Glomerular visceral epithelial cell (primary cell): ENCODE measurements at regions not wholly inside any gene's neighbourhood (a gene's known extent, or its start where the extent isn't known, plus 50 kb on each side); places are given as distances from the start of the nearest gene placed in this dataset.
A peak's percentile ranks its signal among the peaks of the same experiment; 100 is the strongest.
"Not testable (repeated sequence)": the region's sequence is repeated elsewhere in the genome, so short reads cannot be mapped to it uniquely, and the experiment has no call there.

Experiments used
- DNase-seq: peaks from one replicate; pipeline ENCODE4 v3.0.0-alpha.2; 2016; ENCODE audit errors: extremely low spot score

DNA sequence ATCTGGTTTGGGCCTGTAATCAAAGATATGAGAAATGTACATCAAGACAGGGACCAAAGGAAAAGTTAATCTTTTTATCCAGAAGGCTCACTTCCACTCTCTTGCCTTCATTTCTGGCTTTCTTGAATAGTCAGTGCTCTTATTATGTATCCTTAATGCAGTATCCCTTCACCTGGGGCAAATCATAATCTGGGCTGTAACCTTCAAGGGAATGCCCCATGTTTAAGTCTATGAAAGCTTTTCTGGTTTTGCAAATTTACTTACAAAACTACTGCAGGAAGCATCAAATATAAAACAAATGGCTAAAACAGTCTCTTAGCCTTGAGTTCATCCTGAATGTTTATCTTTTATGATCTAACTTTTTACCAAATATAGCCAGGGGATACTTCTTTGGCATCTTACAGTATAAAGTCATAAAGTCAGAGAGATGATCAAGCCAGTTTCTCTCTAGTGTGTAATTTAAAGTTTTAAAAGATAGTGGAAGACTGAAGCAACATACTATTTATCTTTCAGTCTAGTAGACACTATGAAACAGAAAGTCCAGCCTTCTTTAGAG, 1214.8 kb downstream of the STIM2 start:
- DNase-seq: no peak

DNA sequence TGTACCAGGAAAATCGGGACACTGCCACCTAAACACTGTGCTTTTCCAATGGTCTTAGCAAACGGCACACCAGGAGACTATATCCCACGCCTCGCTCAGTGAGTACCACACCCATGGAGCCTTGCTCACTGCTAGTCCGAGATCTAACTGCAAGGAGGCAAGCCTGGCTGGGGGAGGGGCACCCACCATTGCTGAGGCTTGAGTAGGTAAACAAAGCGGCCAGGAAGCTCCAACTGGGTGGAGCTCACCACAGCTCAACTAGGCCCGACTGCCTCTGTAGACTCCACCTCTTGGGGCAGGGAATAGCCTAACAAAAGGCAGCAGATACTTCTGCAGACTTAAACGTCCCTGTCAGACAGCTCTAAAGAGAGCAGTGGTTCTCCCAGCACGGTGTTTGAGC, 1216.6 kb downstream of the STIM2 start:
- DNase-seq: not testable (repeated sequence)

DNA sequence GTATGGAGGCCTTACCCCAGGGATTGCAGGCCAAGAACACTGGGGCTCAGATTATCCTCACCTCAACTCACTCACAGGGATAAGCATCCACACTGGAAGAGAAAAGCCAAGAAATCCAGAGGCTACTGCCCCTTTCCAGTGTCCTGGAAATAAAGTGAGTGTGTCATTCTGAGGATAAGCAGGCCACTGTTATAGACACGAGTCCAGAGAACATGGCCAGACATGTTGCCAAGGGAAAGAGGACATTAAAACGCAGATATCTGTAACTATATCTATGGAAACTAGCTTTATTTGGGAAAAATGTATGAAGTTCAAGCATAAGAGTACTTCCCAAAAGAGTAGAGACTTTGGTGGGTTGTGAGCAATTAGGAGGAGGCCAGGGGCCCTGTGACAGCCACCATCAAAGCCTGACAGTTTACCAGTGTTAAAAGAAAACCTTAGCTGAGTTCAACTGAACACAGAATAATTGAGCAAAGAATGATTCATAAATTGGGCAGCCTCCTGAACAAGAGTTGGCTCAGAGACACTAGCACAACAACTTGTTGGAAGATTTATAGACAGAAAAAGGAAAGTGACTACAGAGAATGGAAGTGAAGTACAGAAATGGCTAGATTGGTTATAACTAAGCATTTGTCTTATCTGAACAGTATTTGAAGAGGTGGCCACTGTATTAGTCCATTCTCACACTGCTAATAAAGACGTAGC, 1222.2 kb downstream of the STIM2 start:
- DNase-seq: no peak

DNA sequence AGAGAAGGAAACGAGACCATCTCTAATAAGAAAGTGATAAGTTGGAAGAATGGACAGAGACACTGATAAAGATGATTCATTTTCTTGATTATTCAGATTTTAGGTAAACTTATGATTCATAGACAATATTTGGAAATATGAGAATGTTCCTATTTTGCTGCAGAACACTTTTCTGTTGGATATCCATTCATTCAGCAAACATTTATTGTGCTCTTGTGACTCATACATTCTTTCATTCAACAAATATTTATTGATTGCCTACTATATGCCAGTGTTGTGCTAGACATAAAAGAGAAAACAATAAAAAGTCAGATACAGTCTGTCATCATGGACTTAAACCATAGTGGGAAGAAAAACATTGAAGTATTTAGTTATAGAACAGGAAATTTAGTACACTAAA, 1232.0 kb downstream of the STIM2 start:
- no peak for DNase-seq

DNA sequence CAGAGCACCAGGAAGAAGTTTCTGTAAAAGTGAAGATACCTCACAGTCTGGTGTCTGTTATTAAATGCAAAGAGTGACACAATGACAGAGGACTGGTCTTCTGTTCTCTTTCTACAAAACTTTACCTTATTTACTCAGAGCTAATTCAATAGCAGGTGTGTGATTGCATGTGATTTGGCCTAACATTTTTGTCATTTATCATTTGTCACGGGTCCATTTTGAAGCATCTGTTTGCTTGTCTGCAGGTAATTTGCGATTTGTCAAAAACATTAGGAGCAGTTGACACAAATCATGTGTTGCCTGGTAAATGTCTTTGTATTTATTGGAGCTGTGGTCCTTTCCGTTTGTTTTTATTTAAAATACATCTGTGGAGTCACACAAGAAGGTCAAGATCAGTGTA, 1232.4 kb downstream of the STIM2 start:
- DNase-seq: no peak

DNA sequence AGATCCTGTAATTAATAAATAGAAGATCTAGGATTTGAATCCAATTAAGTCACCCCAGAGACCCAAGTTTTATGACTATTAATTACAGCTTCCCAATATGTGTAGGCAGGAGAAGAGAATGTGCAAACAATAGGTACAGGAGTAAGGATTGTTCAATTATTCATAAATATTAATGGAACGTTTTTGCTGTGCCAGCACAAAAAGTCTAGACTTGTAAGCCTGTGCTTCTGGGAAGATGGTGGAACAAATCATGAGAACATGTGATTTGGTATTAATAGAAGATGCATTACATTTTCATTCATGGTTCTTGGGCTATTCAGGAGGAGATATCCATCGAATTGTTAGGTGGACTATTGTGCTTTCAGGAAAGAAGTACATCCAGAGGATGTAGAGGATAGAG, 1240.9 kb downstream of the STIM2 start:
- no peak for DNase-seq

DNA sequence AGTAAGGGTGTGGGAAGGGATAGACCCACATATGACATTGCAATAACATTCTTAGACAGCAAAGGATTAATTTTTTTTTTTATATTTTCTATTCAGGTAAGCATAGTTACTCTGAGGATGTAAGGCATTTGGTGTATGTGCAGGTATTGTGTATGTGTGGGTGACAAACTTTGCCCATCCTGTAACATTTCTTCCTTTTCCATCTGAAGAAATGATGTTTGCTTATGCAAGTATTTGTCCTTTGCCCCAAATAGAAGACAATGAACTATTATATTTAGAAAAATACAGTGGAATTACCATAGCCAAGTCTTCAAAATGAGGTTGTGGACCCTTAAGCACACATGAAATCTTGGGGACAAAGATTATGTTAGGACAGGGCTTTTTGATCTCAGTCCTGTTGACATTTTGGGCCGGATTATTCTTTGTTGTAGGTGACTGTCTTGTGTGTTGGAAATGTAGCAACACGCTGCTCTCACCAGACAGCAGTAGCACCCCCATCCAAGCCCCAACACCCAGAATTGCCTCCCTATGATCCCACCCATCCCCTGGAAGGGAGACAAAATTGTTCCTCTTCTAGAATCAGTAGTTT, 1244.7 kb downstream of the STIM2 start:
- no peak for DNase-seq

DNA sequence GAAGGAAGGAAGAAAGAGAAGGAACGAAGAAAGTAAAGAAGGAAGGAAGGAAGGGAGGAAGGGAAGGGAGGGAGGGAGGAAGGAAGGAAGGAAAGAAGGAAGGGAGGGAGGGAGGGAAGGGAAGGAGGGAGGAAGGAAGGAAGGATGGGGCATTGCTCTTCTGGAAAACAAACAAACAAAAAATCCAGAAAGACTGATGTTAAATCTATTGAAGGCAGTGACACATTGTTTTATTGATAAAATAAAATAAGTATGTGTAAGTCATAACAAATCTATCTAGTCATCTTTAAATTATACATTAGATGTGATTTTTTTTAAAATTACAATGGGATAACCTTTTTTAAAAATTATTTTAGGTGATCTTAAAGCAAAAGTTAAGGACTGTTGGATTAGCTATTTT, 1245.5 kb downstream of the STIM2 start:
- DNase-seq: no peak

DNA sequence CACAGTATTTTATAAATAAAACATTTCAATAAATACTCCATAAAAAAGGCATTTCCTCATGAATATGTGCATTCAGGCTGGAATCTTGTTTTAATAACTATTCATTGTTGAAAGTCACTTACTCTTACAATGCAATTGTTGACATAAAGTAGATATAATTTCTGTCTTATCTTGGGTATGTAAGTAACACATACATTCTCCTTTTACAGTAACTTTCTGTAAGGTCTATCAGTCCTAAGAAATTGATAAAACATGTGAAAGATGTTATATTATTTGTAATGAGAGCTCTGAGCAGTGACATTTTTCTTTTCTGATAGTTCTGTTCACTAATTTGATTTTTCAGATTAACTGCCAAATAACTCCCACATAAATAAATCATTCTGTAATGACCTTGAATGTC, 1249.2 kb downstream of the STIM2 start:
- DNase-seq: no peak

DNA sequence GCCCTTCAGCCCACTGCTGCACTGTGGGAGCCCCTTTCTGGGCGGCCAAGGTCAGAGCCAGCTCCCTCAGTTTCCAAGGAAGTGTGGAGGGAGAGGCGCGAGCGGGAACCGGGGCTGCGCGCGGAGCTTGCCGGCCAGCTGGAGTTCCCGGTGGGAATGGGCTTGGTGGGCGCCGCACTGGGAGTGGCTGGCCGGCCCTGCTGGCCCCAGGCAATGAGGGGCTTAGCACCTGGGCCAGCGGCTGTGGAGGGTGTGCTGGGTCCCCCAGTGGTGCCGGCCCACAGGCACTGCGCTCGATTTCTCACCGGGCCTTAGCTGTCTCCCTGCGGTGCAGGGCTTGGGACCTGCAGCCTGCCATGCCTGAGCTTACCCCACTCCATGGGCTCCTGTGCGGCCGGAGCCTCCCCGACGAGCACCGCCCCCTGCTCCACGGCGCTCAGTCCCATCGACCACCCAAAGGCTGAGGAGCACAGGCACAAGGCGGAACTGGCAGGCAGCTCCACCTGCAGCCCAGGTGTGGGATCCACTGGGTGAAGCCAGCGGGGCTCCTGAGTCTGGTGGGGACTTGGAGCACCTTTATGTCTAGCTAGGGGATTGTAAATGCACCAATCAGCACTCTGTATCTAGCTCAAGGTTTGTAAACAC, 1252.2 kb downstream of the STIM2 start:
- DNase-seq: not testable (repeated sequence)

DNA sequence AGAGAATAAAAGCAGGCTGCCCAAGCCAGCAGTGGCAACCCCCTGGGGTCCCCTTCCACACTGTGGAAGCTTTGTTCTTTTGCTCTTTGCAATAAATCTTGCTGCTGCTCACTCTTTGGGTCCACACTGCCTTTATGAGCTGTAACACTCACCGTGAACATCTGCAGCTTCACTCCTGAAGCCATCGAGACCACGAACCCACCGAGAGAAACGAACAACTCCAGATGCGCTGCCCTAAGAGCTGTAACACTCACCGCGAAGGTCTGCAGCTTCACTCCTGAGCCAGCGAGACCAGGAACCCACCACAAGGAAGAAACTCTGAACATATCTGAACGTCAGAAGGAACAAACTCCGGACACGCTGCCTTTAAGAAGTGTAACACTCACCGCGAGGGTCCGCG, 1252.9 kb downstream of the STIM2 start:
- DNase-seq: not testable (repeated sequence)

DNA sequence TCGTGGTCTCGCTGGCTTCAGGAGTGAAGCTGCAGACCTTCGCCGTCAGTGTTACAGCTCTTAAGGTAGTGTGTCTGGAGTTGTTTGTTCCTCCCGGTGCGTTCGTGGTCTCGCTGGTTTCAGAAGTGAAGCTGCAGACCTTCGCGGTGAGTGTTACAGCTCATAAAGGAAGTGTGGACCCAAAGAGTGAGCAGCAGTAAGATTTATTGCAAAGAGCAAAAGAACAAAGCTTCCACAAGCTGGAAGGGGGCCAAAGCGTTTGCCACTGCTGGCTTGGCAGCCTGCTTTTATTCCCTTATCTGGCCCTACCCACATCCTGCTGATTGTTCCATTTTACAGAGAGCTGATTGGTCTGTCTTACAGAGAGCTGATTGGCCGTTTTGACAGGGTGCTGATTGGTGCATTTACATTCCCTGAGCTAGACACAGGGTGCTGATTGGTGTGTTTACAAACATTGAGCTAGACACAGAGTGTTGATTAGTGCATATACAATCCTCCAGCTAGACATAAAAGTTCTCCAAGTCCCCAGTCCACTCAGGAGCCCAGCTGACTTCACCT, 1256.0 kb downstream of the STIM2 start:
- not testable (repeated sequence) for DNase-seq

DNA sequence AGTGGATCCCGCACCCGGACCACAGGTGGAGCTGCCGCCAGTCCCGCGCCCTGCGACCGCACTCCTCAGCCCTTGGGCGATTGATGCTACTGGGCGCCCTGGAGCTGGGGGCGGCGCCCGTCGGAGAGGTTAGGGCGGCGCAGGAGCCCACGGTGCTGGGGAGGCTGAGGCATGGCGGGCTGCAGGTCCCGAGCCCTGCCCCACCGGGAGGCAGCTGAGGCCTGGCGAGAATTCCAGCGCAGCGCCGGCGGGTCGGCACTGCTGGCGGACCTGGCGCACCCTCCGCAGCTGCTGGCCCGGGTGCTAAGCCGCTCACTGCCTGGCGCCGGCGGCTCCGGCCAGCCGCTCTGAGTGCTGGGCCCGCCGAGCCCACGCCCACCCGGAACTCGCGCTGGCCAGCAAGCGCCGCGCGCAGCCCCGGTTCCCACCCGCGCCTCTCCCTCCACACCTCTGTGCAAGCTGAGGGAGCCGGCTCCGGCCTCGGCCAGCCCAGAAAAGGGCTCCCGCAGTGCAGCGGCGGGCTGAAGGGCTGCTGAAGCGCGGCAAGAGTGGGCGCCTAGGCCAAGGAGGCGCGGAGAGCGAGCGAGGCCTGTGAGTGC, 1256.5 kb downstream of the STIM2 start:
- no peak for DNase-seq

DNA sequence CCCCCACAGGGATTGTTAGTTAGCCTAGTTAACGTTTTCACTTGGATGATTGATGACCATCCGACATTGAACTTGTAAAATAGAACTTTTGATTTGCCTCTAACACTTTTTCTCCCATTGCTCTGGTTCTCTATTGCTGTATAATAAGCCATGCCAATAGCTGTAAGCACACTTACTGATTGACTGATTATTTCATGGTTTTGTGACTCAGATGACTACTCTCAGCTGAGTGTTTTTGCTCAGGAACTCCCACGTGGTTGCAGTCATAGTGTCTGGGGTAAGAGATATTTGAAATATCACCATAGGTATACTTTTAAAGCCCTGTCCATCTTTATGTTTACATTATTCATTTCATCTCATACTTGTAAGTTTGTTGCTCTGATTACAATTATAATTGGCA, 1285.5 kb downstream of the STIM2 start:
- peak; percentile 16 for DNase-seq

DNA sequence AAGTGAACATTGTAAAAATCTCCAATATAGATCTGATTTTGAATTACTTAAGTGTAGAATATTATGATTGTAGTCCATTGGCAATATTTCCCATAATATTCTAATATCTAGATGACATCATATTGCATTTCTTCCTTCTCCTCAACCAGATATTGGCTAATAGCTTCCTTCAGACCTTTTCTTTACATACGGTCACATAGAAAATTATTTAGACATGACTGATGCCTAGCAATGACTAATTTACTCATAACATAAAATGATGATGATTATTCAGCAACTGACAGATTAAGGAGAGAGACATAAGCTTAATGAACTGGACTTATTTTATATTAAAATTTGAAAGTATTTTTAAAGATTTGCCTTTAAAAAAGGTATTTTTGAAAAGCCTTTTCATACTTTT, 1287.6 kb downstream of the STIM2 start:
- DNase-seq: no peak

DNA sequence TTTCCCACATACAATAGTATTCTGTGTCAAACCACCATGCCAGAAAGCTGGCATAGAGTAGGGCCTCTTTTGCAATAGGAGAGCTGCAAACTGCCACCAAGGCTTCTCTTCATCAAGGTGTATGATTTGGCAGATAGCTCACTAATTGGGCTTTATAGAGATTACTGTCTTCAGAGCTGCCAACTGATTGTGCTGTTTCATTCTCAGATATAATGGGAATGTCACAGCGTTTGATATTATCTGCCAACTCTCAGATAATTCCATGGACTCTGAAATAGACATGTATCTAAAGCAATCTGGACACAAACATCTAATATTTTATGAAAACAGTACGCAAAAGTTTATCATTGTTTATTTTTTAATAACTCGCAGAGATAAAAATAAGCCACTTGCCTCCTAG, 1289.1 kb downstream of the STIM2 start:
- DNase-seq: no peak

DNA sequence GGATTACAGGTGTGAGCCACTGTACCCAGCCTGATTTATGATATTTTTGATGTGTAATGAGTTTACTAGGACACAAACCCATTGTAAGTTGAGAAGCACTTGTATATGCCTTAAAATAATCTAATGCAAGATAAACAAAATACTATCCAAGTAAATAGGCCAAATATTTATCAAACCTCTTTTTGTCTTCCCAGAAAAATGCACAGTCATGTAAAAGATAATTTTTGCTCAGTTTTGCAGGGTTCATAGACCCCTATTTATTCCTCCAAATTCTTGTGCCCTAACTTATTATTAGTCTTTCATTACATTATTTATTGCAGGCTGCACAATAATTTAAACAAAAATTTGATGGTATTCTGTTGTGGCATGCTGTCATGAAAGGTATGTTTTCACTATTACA, 1290.7 kb downstream of the STIM2 start:
- DNase-seq: no peak

DNA sequence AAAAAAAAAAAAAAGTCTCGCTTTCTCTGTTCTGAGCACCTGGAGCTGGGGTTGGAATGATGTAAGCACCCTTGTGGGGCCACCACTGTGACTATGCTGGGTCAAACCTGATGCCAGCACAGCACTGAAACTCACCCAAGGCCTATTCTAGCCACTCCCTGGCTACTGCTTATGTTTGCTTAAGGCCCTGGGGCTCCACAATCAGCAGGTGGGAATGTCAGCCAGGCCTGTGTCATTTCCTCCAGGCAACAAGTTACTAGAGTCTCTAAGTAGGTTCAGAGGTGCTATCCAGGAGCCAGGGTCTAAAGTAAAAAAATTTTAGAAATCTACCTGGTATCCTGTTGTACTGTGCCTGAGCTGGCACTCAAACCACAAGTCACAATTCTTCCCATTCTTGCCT, 1306.8 kb downstream of the STIM2 start:
- no peak for DNase-seq

DNA sequence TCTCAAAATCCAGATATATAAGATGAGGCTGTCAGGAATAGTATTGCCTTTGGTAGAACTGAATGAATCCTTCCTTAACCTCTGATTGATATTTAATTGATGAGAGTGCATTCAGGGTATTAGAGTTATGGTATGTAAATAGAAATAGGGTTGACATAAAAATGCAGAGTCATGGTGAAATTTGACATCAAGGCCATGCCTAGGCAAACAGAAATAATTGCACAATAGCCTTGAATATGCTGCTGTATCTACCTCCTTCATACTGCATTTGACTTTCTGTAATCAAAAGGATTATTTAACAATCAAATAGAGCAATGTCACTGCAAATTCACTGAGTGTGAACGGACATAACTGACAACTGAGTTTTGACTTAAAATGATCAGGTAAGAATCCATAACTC, 1316.3 kb downstream of the STIM2 start:
- no peak for DNase-seq

DNA sequence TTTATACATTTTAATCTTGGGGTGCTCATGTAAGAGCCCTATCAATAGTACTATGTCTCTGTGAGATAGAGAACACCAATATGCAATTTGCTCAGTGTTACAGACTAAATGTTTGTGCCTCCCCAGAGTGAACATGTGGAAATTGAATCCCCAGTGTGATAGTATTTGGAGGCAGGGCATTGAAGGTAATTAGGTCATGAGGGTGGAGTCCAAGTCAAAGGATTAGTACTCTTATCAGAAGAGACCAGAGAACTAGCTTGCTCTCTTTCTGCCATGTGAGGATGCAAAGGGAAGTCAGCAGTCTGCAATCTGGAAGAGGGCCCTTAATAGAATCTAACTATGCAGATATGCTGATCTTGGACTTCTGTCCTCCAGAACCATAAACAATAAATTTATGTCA, 1317.0 kb downstream of the STIM2 start:
- DNase-seq: no peak

DNA sequence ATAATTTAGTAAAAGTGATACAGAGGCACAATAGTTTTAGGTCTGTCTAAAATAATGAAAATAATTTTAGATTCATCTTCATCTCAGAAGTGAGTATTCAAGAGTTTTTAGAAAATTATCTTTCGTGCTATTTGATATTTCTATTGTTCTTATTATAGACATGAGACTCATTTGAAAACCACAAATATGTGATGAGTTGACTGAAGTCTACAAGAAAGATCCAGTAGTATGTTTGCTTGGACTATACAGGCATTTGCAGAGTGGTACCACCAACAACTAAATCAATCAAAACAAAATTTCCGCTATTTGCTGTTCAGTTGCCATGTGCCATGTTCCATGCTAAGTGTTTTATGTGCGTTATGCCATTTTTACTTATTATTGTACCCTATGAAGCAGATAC, 1318.5 kb downstream of the STIM2 start:
- no peak for DNase-seq

DNA sequence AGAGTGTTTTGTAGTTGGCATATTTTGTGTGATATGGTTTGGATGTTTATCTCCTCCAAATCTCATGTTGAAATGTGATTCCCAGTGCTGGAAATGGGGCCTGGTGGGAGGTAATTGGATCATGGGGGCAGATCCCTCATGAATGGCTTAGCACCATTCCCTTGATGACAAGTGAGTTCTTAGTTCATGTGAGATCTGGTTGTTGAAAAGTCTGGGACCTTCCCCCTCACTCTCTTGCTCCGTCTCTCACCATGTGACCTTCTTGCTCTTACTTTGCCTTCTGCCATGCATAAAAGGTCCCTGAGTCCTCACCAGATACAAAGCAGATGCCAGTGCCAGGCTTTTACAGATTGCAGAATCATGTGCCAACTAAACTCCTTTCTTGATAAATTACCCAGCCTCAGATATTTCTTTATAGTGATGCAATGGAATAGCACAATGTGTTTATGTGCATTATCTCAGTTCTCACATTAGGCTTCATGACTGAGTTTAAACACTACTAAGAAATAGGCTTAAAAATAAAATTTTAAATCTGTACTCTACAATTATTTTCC, 1348.8 kb downstream of the STIM2 start:
- DNase-seq: no peak
